GDM1 (cell line): ENCODE measurements at regions not wholly inside any gene's neighbourhood (a gene's known extent, or its start where the extent isn't known, plus 50 kb on each side); places are given as distances from the start of the nearest gene placed in this dataset.

Experiments used
- DNase-seq: peaks from one replicate; lab custom pipeline; 2025; lab: John Stamatoyannopoulos, UW

DNA sequence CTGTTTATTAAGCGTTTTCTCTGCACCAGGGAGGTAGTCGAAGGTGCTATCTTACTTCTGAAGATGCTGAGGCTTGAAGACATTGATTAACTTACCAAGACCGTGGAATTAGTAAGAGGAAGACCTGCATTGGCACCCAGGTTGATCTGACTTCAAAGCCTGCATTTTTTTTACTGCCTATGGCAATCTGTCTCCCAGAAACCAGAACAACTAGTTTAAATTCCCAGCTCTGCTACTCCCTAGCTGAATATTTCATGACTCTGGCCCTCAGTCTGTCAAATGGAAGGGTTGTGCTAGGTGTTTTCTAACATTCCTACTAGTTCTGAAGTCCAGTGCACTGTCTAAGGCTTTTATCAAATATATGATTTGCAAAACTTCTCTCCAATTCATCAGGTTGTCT, 52.0 kb upstream of the GRAMD1B start:
- DNase-seq = no peak

DNA sequence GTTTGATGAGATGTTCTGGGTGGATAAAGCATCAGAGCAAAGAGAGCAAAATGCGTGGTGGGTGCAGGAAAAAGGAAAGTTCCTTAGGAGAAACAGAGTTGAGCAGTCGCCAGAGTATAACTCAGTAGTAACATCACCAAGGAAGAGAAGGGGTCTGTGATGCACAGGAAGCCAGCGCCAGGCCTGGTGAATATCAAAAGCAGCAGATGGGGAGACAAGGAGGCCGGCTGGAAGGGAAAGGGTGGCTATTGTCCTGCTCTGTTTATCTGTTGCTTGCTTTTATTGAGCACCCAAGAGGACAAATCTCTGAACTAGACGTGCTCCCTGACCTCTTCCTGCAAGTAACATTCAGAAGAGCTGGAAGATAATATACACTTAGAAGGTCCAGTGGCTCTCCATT, 52.7 kb upstream of the GRAMD1B start:
- no peak for DNase-seq

DNA sequence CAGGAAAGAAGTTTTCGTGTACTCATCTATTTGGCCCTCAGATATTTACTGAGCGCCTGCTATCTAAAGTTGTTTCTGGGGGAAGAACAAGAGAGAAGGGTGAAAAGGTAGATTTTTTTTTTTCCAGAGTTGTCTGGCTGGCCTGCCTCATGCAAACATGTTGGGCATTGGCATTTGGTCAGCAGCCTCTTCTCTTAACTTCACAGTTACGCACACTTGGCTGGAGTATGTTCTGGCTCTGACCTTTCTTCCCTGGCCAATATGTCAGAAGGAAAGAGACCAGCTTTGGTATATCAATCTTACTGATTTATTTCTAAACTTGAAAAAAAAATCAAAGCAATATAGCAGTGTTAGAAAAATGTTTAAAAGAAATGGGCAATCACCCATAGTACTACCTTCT, 54.2 kb upstream of the GRAMD1B start:
- DNase-seq = no peak

DNA sequence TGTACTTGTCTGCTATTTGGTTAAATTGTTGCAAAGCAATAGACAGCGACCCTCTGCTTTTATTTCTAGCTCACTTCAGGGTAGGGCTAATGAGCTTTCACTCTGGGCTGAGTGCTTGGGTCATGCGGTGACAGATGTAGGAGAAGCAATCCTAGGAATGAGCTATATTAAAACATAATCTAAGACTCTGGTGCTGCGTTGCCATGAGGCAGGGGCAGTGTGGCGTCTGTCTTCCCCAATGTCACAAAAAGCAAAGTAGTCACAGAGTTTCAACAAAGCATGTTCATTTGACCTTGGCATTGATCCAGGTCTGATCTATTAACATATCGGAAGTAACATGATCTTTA, 55.5 kb upstream of the GRAMD1B start:
- DNase-seq = no peak

DNA sequence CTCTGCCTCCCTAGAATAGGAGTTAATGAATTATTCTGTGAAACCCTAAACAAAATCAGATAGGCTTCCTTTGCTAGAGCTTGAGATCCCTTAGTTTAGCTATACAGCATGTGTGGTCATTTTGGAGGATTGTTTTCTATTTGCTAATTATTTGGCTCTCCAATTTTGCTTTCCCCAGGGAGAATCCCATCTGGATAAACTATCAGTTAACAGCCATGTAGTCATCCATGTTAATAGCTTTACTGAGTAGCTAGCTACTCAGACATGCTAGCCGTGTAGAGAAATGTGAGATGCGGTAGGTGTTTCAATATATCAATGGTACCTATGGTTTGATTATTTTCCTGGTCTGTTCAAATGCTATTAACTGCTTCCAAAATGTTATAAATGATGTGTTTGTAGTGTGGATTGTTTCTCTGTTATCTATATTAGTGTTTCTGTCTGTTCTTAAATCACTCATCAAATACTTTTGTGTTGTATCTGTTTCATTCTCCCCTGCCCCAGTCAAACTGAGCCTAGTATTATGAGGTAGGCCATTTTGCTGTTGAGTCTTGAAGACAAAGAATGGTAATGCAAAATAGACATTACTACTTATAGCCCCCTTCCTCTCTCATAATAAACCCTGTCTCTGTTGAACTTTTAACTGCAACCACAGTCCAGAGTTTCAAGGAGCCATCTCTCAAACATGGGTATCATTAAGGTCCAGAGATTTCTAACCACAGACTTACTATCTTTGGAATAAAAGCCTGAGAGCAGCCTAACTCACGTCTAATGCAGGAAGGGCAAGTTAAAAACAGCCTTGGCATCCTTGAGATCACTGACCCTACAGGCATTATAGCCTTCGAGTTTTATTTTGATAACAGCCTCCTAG, 56.1 kb upstream of the GRAMD1B start:
- DNase-seq = no peak

DNA sequence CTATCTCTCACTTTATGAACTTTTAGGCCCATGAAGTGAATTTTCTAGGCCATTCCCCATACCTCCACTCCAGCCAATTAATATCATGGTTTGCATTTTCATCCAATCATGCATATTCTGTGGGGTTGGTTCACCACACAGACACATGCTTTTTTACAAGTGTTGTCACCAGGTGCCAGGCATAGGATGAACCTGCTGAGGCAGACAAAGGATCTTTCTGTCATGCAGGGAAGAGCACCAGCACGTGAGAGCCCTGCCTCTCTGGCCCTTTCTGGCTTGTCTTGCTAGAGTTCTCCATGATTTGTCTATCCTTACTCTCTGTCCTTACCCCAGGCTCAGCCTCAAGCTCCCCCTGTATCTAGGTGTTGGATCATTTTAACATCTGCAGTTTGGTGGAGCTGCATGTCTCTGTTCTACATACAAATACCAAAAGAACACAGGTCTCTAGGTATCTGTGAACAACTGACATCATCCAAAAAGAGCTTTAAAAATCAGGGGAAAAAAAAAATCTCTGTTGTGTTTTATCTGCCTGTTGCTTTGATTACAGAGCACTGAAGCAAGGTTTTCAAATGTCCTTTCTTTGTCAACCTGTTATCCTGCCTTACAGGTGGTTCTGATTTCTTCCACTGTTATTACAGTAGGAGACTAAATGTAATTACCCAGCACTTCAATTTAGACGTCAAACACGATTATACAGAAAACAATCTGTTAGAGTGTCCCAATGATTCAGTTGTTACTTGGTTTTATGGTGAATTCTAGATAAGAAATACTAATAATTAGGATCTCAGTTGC, 58.4 kb upstream of the GRAMD1B start:
- DNase-seq = no peak

DNA sequence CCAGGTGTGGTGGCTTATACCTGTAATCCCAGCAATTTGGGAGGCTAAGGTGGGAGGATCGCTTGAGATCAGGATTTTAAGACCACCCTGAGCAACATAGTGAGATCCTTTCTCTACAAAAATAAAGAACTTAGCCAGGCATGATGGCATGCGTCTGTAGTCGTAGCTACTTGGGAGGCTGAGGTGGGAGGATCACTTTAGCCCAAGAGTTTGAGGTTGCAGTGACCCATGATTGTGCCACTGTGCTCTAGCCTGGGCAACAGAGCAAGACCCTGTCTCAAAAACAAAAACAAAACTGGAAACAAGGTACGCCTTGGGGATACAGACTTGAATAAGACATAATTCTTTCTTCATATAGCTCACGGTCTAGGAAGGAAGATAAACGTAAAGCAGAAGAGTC, 63.1 kb upstream of the GRAMD1B start:
- DNase-seq = no peak

DNA sequence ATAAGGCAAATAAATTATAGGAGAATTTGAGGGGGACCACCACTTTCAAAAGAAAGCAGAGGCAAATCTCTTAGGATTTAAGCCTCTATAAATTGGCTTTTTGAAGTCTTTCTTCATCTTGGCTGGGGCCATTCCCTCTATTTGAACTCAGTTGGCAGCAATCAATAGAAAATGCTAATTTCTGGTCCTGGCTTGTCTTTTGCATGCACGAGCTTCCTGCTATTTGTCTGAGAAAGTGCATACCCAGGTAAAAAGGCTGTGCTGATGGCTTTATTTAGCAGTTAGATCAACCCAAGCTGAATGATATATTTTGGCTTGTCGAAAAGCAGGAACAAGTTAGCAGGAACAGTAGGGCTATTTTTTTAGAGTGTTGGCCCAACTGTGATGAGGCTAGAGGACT, 64.1 kb upstream of the GRAMD1B start:
- no peak for DNase-seq

DNA sequence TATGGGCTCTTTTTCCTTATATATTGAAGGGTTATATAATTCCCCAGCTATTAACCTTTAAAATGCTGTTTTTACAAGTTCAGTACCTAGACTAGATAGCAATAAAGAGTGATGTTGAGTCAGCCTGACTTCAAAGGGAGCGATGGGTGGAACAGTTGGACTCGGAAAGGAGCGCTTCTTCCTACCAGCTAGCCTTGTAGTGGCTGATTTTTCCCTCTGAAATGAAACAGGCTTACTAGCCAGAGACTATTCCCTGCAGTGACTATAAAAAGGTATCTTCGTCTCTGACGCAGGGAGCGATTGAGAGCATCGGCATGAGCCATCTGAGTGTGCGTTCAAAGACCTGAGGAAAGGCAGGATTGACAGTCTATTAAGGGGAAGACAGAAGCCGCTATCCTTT, 66.0 kb upstream of the GRAMD1B start:
- DNase-seq = no peak

DNA sequence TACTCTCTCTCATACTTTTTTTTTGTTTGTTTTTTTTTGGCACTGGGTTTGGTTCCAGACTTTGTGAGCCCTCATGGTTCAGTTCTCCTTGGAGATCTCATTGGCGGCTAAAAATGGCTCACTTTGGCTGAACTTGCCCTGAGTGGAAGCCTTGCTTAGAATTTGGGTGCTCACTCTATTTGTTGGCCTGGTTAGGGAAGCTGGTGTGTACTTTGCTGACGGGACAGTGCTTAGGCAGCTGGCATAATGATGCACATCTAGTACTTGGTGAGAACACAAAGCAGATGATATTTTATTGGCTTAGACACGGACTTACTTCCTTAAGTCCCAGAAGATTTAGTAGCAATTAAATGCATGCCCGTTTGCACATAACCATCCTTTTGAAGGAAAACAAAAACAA, 66.5 kb upstream of the GRAMD1B start:
- DNase-seq = no peak

DNA sequence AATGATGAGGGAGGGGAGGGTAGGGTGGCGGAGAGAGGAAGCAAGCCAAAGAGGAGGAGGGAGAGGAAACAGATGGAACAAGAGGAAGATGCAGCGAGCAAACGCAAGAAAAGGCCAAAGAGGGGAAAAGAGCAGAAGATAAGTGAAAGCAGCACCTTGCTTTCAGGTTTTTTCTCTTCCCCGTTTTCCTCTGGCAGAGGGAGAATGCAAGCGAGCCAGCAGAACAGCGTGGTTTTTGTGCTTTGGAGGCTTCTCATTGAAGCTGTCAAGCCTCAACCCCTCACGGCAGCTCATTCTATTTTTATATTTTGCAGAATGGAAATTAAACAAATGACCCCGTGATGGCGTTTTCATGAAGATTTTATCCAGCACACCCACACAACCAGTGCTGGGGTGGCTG, 67.1 kb upstream of the GRAMD1B start:
- DNase-seq = no peak

DNA sequence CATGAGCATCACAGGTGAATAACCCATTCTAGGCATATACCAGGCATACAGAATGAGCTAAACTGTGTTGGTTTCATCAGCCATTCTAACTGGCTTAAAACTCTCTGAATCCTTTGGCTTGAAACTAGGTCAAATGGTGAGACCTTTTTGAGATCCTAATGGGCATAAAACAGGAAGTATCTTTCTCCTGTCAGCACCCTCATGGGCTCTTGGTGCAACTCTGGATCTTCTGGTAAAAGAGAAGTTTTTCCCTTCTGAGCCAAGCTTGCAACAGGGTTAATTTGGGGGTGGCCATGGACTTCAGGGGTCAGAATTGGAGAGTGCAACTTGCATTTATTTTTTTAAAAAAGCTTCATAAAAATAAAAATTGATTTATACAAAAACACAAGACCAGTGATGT, 67.9 kb upstream of the GRAMD1B start:
- DNase-seq = no peak

DNA sequence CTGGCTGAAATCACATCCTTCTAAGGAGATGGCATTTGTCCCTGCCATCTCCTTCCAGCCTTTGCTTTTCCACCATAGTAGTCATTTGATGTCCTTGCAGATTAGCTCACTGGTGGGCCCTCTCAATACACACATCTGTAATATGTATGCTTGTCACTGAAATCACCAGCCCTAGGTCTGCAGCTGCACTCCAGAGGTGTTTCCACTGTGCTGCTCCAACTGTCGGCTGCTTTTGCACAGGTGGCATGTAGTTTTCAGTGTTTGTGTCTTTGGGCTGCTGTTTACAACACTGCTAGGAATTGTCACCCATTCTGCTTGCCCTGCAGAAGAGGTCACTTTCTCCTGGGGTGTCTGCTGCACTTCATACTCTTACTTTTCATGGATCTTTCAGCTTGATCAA, 69.0 kb upstream of the GRAMD1B start:
- no peak for DNase-seq

DNA sequence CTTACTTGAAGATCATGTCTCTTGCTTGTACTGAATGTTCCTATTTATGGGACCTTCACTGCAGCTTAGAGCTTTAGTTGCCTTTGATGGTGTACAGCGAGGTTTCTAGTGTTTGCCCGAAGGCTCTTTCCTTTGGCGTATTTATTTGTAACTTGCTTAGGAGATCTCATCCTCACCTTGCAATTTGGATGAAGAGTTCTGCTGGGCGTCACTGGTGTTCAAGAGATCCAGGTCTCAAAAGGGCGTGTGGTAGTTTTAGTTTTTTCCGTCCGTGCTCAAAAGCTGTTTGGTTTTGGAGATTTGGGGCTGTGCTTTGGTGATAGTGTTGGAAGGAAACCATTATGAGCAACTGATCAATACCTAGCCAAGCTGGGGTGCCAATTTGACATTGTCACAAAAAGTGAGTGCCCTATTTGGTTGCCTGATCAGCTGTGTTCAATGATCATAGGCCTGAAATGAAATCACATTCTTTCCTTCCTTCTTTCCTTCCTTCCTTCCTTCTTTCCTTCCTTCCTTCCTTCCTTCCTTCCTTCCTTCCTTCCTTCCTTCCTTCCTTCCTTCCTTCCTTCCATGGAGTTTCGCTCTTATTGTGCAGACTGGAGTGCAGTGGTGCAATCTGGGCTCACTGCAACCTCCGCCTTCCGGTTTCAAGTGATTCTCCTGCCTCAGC, 69.7 kb upstream of the GRAMD1B start:
- DNase-seq = no peak

DNA sequence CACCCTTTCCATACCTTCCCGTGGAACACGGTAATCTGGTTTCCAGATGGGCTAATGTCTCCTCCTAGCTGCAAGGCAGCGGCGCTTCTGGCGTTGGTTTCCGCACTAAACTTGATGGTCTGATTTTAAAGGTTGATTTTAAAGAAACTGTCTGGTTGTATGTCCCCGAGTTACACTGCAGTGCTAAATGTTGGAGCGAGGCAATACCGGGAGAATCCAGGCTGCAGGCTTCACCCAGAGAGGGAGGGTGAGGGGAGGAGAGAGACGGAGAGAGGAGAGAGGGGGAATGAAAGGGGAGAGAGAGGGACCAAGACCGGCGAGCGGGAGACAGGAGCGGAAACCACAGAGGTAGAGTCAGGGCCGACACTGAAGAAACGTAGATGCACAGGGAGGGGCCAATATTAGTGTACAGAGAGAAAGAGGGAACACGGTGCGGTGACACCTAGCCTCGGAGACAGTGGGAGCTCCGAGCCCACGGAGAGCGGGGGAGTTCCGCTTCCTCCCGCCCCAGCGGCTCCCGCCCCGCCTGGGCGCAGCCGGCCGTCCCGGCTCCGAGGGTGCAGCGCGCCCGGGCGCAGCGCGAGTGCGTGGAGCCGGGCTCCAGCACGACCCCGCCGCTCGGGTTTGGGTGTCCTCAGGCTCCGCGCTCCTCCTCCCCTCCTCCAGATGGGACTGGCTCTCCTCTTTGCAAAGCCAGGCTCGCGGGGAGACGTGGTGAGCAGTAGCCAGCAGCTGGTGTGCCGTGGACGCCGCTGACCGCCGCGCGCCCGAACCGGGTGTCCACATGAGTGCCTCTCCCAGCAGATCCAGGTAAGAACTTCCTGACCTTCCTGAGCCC, 71.9 kb upstream of the GRAMD1B start:
- no peak for DNase-seq

DNA sequence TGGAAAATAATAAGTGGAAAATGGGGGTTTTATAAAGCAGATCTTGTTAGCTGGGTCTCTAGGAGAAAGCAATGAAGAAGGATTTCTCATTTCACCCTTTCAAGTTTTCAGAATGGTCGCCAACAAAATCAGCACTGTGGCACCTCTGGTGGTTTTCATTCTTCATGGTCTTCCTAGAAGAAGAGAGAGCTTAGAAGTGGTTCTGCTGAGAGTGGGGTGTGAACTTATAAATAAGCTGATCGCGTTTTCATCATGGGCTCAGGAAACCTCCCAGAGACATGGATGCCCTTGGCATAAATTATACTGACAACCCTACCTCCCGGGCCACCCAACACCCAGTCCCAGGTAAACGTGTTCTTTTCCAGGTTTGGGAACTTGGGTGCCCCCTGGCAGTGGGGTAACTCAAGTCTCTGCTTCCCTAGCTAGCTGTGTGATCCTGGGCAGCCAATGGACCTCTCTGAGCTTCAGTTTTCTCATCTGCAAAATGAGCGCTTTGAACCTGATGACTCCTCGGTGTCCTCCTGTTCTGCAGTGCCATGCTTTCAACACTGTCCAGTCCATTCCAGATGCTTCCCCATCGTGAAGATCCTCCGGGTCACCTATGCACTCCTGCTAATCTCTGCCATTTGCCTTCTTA, 72.6 kb upstream of the GRAMD1B start:
- DNase-seq = no peak

DNA sequence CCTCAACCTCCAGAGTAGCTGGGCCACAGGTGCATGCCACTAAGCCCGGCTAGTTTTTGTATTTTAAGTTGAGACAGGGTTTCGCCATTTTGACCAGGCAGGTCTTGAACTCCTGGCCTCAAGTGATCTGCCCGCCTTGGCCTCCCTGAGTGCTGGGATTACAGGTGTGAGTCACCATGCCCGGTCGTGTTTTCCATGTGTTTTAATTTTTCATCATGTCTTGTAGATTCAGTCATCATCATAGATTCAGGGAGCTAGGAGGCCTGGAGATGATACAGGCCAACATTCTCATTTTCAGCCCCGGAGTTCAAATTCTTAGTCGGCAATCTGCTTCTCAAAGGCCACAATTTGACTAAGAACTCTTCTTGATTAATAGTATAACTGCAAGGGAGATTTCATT, 73.5 kb upstream of the GRAMD1B start:
- no peak for DNase-seq

DNA sequence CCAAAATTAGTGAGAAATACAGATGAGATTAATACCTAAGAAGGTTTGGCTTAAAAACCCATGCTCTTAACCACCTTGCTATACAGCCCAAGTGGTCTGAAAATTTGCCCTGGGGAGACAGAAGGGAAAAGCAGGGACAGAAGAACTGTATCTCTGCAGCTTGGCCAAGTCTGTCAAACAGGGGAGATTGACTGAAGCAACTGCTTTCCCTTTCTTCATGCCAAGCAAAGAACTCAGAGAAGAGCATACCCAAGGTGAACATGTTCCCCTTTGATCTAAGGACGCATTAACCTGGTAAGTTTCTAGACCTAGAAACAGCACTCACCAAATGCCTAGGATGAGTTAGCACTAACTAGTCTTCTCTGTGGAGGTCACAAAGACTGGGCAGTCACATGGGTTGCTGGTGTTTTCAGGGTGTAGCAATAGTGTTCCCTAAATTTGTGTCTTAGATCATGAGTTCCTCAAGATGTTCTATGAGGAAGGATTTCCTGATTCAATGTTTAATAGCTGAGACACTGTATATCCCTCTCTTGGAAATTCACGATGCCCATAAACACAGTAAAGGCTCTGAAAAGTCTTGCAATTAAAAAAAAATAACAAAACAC, 75.6 kb upstream of the GRAMD1B start:
- DNase-seq = no peak

DNA sequence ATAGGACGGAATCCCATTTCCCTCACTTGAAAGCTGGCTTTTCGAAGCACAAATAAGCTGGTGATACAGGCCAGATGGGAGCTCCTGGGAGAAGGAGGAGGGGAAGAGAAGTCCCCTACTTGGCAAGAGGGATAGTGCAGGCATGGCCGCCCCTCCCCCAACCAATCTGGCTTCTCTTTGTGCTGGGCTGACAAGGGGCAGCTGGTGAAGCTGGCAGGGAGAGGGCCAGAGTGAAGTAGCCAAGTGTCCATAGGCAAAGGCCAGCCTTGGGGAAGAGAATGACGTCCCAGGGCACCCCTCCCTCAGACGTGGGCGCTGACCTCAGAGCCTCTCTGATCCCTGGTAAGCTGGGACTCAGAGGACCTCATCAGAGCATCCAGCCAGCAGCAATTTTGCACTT, 78.7 kb upstream of the GRAMD1B start:
- no peak for DNase-seq

DNA sequence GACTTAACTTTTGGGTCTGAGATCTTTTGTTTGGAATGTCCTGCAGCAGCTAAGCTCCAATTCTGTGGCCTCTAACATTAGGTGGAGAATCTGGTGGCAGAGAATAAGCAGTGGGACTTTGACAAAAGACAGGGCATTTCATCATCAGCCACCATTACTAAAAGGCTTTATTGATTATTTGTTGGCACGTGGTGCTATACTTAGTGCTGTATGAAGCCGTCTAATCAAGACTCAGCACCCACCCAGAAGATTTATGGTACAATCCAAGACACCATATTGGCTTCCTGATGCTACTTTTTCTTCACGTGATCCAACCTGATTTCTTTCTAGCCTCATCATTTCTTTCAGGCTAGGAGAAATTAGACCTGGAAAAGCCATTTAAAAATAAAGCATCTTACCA, 80.7 kb upstream of the GRAMD1B start:
- DNase-seq = no peak

DNA sequence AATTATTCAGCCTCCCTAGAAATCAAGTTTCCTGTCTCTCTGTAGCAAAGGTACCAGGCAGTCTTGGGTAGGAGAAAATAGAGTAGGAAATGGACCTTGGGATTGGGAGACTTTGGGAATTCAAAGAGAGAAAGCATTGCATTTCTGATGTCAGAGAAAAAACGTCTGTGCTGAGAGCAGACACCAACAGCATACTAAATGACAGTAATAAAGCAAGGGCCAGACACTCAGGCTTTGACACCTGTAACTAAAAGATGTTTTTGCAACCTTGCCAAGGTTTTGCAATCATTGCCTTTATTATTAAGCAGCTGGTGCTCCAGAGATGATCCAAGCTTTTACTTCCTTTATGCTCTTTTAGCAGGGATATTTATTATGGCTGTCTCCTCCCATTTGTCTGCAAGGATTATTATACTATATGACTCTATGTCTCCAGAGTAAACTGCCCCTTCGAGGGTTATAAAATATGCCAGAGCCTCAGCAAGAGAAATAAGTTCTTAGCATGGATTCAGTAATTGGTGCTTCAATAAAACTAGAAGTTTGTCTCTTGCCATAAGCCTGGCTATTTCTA, 85.2 kb upstream of the GRAMD1B start:
- no peak for DNase-seq
